NCI-H774 (cell line): ENCODE measurements at regions not wholly inside any gene's neighbourhood (a gene's known extent, or its start where the extent isn't known, plus 50 kb on each side); places are given as distances from the start of the nearest gene placed in this dataset.

Experiments used
- DNase-seq: peaks from one replicate; lab custom pipeline; 2025; lab: John Stamatoyannopoulos, UW

DNA sequence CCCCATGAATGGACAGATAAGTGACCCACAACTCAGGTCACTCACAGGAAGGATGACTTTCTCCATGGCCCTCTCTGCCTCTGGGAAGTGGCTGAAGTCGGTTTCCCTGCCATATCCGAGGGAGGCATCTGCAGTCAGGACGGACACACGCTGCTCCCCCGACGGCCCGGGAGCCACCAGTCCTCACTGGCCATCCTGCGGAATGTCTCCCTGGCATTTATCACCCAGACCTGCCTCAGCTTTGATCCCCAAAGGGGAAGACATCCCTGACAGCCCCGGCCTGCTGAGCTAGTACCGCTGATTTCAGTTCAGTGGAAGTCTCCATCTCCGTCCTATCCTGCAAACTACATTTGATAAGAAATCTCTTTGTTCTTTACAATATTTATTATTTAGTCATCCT lies 339.5 kb upstream of the MKI67 start:
- DNase-seq: no peak

- no peak for DNase-seq
Measured at GRCh38 chr10:128466831-128467371, 340.7 kb upstream of the MKI67 start.

DNA sequence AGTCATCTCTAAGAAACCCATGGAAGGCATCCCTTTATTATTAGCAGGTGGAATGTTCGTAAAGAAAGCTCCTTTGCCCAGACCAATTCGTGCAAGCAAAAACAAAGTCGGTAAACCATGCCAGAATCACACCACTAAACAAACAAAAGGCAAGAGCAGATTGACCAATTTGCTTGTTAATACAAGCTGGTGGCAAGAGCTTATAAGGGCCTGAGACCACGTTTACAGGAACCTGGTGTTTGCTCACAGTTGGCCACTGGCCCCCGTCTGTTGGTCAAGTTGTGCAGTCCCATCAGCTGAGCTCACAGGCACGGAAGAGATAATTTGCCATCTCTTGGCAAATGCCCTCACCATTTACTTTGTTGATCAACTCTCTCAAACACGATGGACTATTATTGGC lies 342.2 kb upstream of the MKI67 start:
- no peak for DNase-seq

DNA sequence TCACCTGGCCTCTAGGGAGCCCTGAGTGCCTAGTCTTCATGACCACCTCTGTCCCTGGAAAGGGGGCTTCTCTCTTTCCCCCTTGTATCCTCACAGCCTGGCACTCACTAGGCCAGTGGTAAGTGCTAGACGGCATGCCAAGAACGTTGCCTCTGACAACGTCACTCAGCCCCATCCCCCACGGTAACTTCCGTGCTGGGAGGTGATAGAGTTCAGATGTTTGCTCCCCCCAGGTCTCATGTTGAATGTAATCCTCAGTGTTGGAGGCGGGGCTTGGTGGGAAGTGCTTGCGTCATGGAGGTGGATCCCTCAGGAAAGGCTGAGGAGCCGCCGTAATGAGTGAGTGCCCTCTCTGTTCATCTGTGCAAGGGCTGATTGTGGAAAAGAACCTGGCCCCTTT lies 343.3 kb upstream of the MKI67 start:
- no peak for DNase-seq

GRCh38 chr10:128470321-128470965 lies 344.2 kb upstream of the MKI67 start:
- DNase-seq: no peak

- no peak for DNase-seq
Measured at GRCh38 chr10:128471151-128471550, 344.9 kb upstream of the MKI67 start.

DNA sequence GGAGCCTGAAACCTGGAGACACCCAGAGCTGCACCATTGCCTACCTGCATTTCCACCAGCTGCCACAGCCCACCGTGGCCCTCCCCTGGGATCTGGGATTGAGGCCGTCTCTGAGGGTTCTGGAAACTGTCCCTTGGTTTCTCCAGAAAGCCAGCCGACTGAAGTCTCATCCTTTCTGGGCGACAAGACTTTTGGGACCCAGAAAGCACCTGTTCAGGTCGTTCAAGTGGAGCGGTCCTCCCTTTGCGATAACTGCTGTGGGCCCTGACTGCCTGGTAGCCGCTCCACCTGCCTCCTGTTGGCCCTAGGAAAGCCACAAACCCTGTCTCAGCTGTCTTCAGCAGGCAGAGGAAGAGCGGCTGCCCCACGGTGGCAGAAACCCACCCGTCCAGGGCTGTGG lies 346.0 kb upstream of the MKI67 start:
- DNase-seq: no peak

DNA sequence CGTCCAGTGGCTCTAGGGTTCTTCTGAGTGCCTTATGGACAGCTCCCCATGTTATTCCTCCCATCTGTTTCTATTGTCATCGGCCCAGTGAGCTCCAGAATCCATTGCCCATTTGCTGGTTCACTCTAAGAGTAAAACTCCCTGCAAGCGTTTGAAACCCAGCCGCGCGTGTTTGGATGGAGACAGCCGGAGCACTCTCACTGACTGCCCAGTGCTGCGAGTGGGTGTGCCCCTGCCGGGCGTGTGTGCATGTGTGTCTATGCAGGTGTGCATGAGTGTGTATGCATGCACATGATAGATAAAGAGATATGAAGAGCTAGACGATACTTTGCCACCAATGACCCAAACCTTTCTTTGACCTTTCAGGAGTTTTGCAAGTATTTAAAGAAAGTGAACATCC lies 347.2 kb upstream of the MKI67 start:
- no peak for DNase-seq

- DNase-seq: no peak
Measured at GRCh38 chr10:128473911-128474310, 347.7 kb upstream of the MKI67 start.

DNA sequence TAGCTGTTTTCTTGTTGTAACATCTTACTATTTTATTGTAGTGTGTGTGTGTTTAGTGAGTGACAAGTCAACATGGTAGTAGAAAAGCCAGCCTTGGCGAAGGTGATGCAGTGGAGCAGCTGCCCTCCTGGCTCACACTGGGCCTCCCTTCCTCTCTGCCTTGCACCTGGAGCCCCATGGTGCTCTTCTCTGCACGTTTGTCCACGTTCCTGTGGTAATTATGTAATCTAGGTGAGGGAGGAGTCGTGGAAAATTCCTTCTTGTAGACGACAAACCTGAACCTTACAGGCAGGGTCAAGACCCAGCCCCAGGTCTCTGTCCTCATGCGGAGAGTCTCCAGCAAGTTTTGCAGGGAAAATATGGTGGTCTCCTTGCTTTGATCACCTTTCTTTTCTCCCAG lies 348.3 kb upstream of the MKI67 start:
- no peak for DNase-seq

- DNase-seq: no peak
Measured at GRCh38 chr10:128475686-128476367, 349.6 kb upstream of the MKI67 start.

DNA sequence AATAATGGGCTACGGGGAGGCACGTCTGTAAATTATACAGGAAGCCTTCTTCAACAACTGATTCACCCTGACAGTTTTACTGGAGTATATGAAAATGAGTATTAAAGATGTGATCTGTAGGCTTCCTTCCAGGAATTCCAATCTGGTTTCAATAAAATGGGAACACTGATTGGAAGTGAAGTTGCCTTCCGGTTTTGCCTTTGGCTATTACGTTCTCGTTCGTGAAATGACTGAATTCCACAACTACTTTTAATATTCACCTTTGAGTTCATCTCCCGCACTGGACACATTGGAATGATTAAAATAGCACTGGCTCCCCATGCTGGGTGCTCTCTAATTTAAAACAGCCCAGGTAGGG lies 350.1 kb upstream of the MKI67 start:
- no peak for DNase-seq

DNA sequence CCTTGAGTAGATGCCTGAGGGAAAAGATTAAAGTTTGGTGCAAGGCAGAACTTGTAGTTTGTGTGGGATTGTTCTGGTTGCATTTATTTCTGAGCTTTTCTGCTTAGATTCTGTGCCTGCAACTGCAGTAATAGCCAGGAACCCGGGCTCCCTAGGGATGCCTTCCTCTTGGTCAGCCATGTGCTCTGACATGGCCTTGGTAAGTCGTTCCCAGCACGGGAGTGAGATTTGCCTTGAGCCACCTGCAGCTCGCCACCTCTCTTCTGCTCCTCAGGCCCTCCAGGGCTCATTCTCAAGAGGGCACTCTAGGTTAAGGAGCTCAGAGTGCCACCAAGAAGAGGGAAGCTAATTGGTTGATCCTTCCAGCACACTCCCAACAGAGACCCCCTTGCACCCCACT lies 350.6 kb upstream of the MKI67 start:
- no peak for DNase-seq

DNA sequence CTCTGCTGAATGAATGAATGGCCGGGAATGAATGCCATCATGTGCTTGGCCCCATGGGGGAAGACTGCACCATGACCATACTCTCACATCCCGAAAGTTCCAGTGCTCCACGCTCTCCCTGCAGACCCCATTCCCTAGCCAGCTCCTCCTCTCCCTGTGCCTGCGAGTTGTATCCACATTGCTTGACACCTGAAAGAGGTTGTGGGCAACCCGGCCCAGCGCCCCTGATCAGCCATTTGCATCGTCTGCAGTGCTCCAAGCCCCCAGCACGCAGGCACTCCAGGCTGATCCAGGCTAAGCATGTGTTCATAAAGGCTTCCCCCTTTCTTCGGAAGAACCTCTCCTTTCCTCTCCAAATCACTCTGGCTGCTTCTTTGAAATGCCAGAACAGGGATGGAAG lies 354.4 kb upstream of the MKI67 start:
- no peak for DNase-seq

GRCh38 chr10:128481152-128481840 lies 355.1 kb upstream of the MKI67 start:
- DNase-seq: no peak

DNA sequence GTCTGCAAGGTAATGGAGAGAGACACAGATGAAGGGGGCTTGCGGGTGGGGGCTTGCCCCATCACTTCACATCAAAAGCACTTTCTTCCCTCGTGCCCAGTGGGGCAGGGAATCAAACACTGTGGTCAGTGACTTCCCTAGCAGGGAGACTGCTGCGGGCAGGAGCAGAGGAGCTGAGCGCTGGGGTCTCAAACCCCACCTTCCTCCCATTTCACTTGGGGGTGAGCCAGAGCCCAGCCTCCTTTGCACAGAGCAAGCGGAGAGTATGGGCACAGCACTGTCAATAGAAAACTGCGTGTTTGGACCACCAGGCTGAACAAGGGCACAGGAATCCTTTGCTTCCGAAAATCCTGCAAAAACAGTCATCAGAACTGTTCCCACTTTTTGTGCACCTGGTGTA lies 355.8 kb upstream of the MKI67 start:
- no peak for DNase-seq

- DNase-seq: no peak
Measured at GRCh38 chr10:128483216-128483615, 357.0 kb upstream of the MKI67 start.

DNA sequence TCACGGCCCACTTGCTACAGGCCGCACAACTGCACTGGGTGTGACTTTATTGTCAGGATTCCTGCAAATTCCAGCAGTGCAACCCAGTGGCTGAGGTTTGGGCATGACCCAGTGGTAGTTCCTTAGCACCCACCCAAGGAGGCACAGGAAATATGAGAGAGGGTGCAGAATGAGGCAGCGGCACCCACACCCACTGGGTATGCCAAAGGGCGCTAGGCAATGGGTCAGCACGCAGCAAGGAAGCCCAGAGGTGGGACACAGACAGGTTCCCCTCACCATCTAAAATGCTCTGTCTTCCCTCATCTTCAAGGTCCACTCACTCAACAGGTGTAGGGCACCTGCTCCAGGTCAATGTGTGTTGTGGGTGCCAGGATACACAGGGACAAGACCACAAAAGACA lies 357.8 kb upstream of the MKI67 start:
- DNase-seq: no peak

- DNase-seq: no peak
Measured at GRCh38 chr10:128485701-128486235, 359.5 kb upstream of the MKI67 start.

DNA sequence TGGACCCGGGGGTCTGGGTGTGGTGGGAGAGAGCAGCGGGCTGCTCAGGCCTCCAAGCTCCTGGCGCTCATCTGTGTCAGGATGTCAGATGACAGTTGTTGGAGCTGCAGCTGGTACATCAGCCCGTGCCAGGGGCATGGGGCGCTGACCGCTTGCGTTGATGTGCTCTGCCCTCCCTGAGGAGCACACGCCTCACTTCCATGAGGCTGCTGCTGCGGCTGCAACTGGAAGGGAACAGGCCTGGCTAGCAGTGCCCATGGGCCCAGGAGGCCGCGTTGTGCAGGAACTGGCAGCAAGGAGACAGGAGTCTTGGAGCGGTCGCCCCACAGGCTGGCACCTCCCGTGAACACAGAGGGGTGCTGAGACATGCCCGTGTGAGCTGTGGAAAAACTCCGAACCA lies 361.3 kb upstream of the MKI67 start:
- no peak for DNase-seq

- no peak for DNase-seq
Measured at GRCh38 chr10:128489324-128490247, 363.4 kb upstream of the MKI67 start.

- no peak for DNase-seq
Measured at GRCh38 chr10:128491686-128492085, 365.5 kb upstream of the MKI67 start.
